ENCODE measurements at regions not wholly inside any gene's neighbourhood (a gene's known extent, or its start where the extent isn't known, plus 50 kb on each side); places are given as distances from the start of the nearest gene placed in this dataset.
"Not testable (repeated sequence)": the region's sequence is repeated elsewhere in the genome, so short reads cannot be mapped to it uniquely, and the experiment has no call there.

DNA sequence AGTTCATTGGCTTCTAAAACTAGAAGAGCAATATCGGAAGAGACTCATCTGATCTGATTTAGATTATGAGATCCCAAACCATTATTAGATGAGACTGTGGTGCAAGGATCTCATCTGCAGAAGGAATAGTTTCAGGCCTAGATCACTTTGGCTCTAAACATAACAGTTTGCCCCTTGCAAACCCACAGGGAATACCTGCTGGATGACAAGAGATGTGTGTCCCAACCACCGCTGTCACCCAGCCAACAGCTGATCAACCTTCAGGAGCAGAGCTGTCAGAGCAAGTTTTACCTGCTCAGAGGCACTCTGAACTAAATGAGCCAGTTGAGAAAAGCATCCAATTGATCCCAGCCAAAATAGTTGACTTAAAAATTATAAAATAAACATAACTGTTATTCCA is 64.0 kb upstream of the ST3GAL6 start:
- no peak for TF ChIP-seq CTCF (IDR thresholded peaks at IDR 0.05; ENCODE audit: insufficient read depth, low read depth, low read length, missing control alignments)
- DNase-seq (ENCODE audit: low read depth): no peak
- H3K4me3 ChIP-seq (ENCODE audit: low read depth, low read length): no peak overlapping the region

GRCh38 chr3:98701071-98701675 is 62.0 kb upstream of the ST3GAL6 start:
- DNase-seq (ENCODE audit: low read depth): no peak
- no peak for TF ChIP-seq CTCF (IDR thresholded peaks at IDR 0.05; ENCODE audit: insufficient read depth, low read depth, low read length, missing control alignments)
- H3K4me3 ChIP-seq (ENCODE audit: low read depth, low read length): no peak overlapping the region

DNA sequence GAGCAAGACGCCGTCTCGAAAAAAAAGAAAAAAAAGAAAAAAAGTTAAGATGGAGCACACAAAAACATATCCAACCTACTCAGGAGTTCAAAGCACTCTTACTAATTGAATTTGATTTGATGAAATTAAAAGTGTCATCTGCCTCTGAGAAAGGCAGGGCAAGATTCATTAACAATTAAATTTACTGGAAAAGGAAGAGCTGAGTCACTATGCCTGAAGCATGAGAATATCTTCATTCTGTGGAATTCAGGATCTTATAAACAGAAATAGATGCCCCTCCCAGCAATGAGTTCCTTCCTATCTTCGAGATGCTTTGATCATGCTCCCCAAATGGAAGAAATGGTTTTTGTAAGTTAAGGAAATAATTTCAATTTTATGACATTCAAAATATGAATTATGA is 61.0 kb upstream of the ST3GAL6 start:
- no peak overlapping the region for H3K4me3 ChIP-seq (ENCODE audit: low read depth, low read length)
- no peak for DNase-seq (ENCODE audit: low read depth)
- no peak for TF ChIP-seq CTCF (IDR thresholded peaks at IDR 0.05; ENCODE audit: insufficient read depth, low read depth, low read length, missing control alignments)

DNA sequence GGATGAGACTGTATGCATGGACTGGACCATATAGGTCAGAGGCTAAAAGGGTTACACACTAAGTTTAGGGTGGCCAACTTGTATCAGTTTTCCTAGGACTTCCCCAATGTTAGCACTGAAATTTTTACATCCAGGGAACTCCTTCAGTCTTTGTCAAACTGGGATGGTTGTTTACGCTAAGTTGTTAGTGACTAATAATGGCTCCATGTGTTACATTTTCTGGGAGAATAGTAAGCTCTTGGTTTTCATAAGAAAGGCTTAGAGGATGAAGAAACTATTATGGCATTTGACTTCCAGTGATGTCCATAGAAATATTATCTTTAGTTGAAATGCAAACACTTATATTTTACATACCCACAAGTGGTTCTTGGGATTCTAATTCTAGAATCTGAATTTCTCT is 57.9 kb upstream of the ST3GAL6 start:
- DNase-seq (ENCODE audit: low read depth): no peak
- no peak for TF ChIP-seq CTCF (IDR thresholded peaks at IDR 0.05; ENCODE audit: insufficient read depth, low read depth, low read length, missing control alignments)
- H3K4me3 ChIP-seq (ENCODE audit: low read depth, low read length): no peak overlapping the region

GRCh38 chr3:98705694-98706093 is 57.4 kb upstream of the ST3GAL6 start:
- TF ChIP-seq CTCF (IDR thresholded peaks at IDR 0.05; ENCODE audit: insufficient read depth, low read depth, low read length, missing control alignments): peak; percentile 40
- H3K4me3 ChIP-seq (ENCODE audit: low read depth, low read length): no peak overlapping the region
- DNase-seq (ENCODE audit: low read depth): peak; percentile 43

GRCh38 chr3:98708681-98709080 is 54.5 kb upstream of the ST3GAL6 start:
- H3K4me3 ChIP-seq (ENCODE audit: low read depth, low read length); DNase-seq (ENCODE audit: low read depth): not testable (repeated sequence)

GRCh38 chr3:98709441-98709840 is 53.7 kb upstream of the ST3GAL6 start:
- DNase-seq (ENCODE audit: low read depth): no peak
- no peak overlapping the region for H3K4me3 ChIP-seq (ENCODE audit: low read depth, low read length)
- no peak for TF ChIP-seq CTCF (IDR thresholded peaks at IDR 0.05; ENCODE audit: insufficient read depth, low read depth, low read length, missing control alignments)

All from GM12865 (cell line).